ENCODE measurements at regions not wholly inside any gene's neighbourhood (a gene's known extent, or its start where the extent isn't known, plus 50 kb on each side); places are given as distances from the start of the nearest gene placed in this dataset.

DNA sequence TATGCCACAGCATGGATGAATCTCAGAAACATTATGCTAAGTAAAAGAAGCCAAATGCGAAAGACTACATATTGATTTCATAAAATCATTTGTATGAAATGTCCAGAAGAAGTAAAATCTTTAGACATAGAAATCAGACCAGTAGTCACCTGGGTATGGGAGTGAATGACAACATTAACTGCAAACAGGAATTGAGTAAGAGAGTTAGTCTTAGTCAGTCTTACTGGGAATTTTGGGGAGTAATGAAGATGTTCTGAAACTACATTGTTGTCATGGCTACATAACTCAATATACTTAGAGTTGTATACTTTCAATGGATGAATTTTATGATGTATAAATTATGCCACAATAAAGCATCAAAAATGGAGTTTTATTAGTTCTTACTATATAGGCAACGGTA lies 107.8 kb upstream of the CHORDC1 start:
- TF ChIP-seq, protein P1, sequence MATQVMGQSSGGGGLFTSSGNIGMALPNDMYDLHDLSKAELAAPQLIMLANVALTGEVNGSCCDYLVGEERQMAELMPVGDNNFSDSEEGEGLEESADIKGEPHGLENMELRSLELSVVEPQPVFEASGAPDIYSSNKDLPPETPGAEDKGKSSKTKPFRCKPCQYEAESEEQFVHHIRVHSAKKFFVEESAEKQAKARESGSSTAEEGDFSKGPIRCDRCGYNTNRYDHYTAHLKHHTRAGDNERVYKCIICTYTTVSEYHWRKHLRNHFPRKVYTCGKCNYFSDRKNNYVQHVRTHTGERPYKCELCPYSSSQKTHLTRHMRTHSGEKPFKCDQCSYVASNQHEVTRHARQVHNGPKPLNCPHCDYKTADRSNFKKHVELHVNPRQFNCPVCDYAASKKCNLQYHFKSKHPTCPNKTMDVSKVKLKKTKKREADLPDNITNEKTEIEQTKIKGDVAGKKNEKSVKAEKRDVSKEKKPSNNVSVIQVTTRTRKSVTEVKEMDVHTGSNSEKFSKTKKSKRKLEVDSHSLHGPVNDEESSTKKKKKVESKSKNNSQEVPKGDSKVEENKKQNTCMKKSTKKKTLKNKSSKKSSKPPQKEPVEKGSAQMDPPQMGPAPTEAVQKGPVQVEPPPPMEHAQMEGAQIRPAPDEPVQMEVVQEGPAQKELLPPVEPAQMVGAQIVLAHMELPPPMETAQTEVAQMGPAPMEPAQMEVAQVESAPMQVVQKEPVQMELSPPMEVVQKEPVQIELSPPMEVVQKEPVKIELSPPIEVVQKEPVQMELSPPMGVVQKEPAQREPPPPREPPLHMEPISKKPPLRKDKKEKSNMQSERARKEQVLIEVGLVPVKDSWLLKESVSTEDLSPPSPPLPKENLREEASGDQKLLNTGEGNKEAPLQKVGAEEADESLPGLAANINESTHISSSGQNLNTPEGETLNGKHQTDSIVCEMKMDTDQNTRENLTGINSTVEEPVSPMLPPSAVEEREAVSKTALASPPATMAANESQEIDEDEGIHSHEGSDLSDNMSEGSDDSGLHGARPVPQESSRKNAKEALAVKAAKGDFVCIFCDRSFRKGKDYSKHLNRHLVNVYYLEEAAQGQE (IDR thresholded peaks at IDR 0.05; ENCODE audit: low read depth), result no peak
- TF ChIP-seq TCF12 (IDR thresholded peaks at IDR 0.05; ENCODE audit: low read depth) (no peak), YY1 (IDR thresholded peaks at IDR 0.05; ENCODE audit: low read depth) (no peak), EP300 (IDR thresholded peaks at IDR 0.05; ENCODE audit: borderline replicate concordance) (no peak), TAF1 (IDR thresholded peaks at IDR 0.05; ENCODE audit: low read depth) (no peak), RAD21 (IDR thresholded peaks at IDR 0.05; ENCODE audit: low read depth) (no peak), ZBTB7A (IDR thresholded peaks at IDR 0.05; ENCODE audit: low read depth) (no peak), CEBPB (IDR thresholded peaks at IDR 0.05) (no peak), CREB1 (IDR thresholded peaks at IDR 0.05; ENCODE audit: low read depth) (no peak), TEAD4 (IDR thresholded peaks at IDR 0.05) (no peak)
- TF ChIP-seq, protein P2, sequence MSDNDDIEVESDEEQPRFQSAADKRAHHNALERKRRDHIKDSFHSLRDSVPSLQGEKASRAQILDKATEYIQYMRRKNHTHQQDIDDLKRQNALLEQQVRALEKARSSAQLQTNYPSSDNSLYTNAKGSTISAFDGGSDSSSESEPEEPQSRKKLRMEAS (IDR thresholded peaks at IDR 0.05), result no peak
- TF ChIP-seq, protein P3, sequence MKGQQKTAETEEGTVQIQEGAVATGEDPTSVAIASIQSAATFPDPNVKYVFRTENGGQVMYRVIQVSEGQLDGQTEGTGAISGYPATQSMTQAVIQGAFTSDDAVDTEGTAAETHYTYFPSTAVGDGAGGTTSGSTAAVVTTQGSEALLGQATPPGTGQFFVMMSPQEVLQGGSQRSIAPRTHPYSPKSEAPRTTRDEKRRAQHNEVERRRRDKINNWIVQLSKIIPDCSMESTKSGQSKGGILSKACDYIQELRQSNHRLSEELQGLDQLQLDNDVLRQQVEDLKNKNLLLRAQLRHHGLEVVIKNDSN (IDR thresholded peaks at IDR 0.05), result no peak

Data from Ishikawa (cell line).